Hepatocyte (in vitro differentiated cells): ENCODE measurements at regions not wholly inside any gene's neighbourhood (a gene's known extent, or its start where the extent isn't known, plus 50 kb on each side); places are given as distances from the start of the nearest gene placed in this dataset.

ENCODE experiments used
- DNase-seq: peaks from one replicate; pipeline ENCODE4 v3.0.0-alpha.2; 2016; ENCODE audit warnings: low spot score
- H2AFZ ChIP-seq: fragments of 200-600 bp; sonication (generic); 2 replicates; pipeline ENCODE4 v1.6.0; 2016; ENCODE audit warnings: antibody characterized with exemption, mild to moderate bottlenecking
- H3K27ac ChIP-seq: fragments of 200-600 bp; sonication (generic); 2 replicates; pipeline ENCODE4 v1.5.1; 2016; ENCODE audit warnings: mild to moderate bottlenecking
- H3K27me3 ChIP-seq: fragments of 200-600 bp; sonication (generic); 2 replicates; pipeline ENCODE4 v1.6.1; 2016
- H3K36me3 ChIP-seq: fragments of 200-600 bp; sonication (generic); replicated peaks from 2 replicates; pipeline ENCODE4 v1.5.1; 2016; ENCODE audit warnings: low read depth; ENCODE audit not compliant: insufficient read depth
- H3K4me1 ChIP-seq: fragments of 200-600 bp; sonication (generic); 2 replicates; pipeline ENCODE4 v1.5.1; 2016; ENCODE audit warnings: mild to moderate bottlenecking, moderate library complexity; ENCODE audit not compliant: insufficient read depth
- H3K4me2 ChIP-seq: fragments of 200-600 bp; sonication (generic); 2 replicates; pipeline ENCODE4 v1.6.0; 2016
- H3K4me3 ChIP-seq: fragments of 200-600 bp; sonication (generic); 2 replicates; pipeline ENCODE4 v1.5.1; 2016; ENCODE audit warnings: mild to moderate bottlenecking
- H3K79me2 ChIP-seq: fragments of 200-600 bp; sonication (generic); 2 replicates; pipeline ENCODE4 v1.6.0; 2017; ENCODE audit warnings: mild to moderate bottlenecking
- H3K9me2 ChIP-seq: fragments of 200-600 bp; sonication (generic); replicated peaks from 2 replicates; pipeline ENCODE4 v1.6.0; 2017; ENCODE audit warnings: mild to moderate bottlenecking; ENCODE audit not compliant: insufficient read depth
- H3K9me3 ChIP-seq: fragments of 200-600 bp; sonication (generic); 2 replicates; pipeline ENCODE4 v1.5.1; 2016; ENCODE audit warnings: low read depth, mild to moderate bottlenecking
- H4K20me1 ChIP-seq: fragments of 200-600 bp; sonication (generic); 2 replicates; pipeline ENCODE4 v1.6.0; 2016; ENCODE audit warnings: mild to moderate bottlenecking; ENCODE audit not compliant: insufficient read depth, poor library complexity, severe bottlenecking
- CTCF ChIP-seq: fragments of 200-600 bp; sonication (generic); IDR thresholded peaks from 2 replicates; pipeline ENCODE4 v1.5.1; 2016; ENCODE audit warnings: antibody characterized with exemption, mild to moderate bottlenecking; ENCODE audit not compliant: poor library complexity
- EZH2 ChIP-seq: fragments of 200-600 bp; sonication (generic); IDR thresholded peaks from 2 replicates; pipeline ENCODE4 v1.6.1; 2016; ENCODE audit warnings: antibody characterized with exemption, mild to moderate bottlenecking, borderline replicate concordance
- EZH2phosphoT487 ChIP-seq: fragments of 200-600 bp; sonication (generic); IDR thresholded peaks from one replicate; pipeline ENCODE4 v1.6.1; 2018; ENCODE audit warnings: antibody characterized with exemption, mild to moderate bottlenecking, low read depth, moderate library complexity; ENCODE audit not compliant: unreplicated experiment, severe bottlenecking
- WGBS: methylation state at CpG from one replicate; pipeline ENCODE4 v1.1.6; 2016; ENCODE audit warnings: low lambda C conversion rate; ENCODE audit errors: missing lambda C conversion rate; 5-methylcytosine and 5-hydroxymethylcytosine counted together

- H3K9me3 ChIP-seq, result no peaks in the 10 kb centered on the region
- H3K4me2 ChIP-seq, result no peak overlapping the region
- no peak overlapping the region for H3K4me3 ChIP-seq
- no peaks in the 10 kb centered on the region for H4K20me1 ChIP-seq
- WGBS, result 81% methylated on average over 4 of the region's 4 CpGs
- H3K79me2 ChIP-seq, result no peaks in the 10 kb centered on the region
- H3K36me3 ChIP-seq, result no peaks in the 10 kb centered on the region
- H3K4me1 ChIP-seq, result peaks cover 9% of the 10 kb centered on the region
- H3K9me2 ChIP-seq, result no peaks in the 10 kb centered on the region
- no peak for TF ChIP-seq EZH2
- TF ChIP-seq CTCF, result no peak
- no peak for TF ChIP-seq EZH2phosphoT487
- H3K27me3 ChIP-seq, result no peaks in the 10 kb centered on the region
- DNase-seq, result no peak
- H2AFZ ChIP-seq, result no peak overlapping the region
- H3K27ac ChIP-seq, result no peak overlapping the region
Observed at GRCh38 chr2:19176977-19177376, 181.4 kb downstream of the OSR1 start.

GRCh38 chr2:19176172-19176852 is 182.1 kb downstream of the OSR1 start:
- Histone ChIP-seq H3K27ac (no peak overlapping the region), H3K9me2 (no peaks in the 10 kb centered on the region), H3K4me3 (no peak overlapping the region), H3K79me2 (no peaks in the 10 kb centered on the region), H4K20me1 (no peaks in the 10 kb centered on the region), H3K9me3 (no peaks in the 10 kb centered on the region), H3K36me3 (no peaks in the 10 kb centered on the region), H3K4me2 (no peak overlapping the region), H2AFZ (no peak overlapping the region), H3K4me1 (peaks cover 9% of the 10 kb centered on the region), H3K27me3 (no peaks in the 10 kb centered on the region)
- TF ChIP-seq CTCF (no peak), EZH2 (no peak), EZH2phosphoT487 (no peak)
- no peak for DNase-seq
- WGBS, result 88% methylated on average over 3 of the region's 3 CpGs

- Histone ChIP-seq H3K27me3 (no peaks in the 10 kb centered on the region), H3K4me1 (peaks cover 9% of the 10 kb centered on the region)
- TF ChIP-seq CTCF (no peak), EZH2 (no peak), EZH2phosphoT487 (no peak)
Observed at GRCh38 chr2:19174176-19174575, 184.2 kb downstream of the OSR1 start.

More at GRCh38 chr2:19174176-19174575, 184.2 kb downstream of the OSR1 start:
- Histone ChIP-seq H2AFZ (no peak overlapping the region), H3K9me3 (no peaks in the 10 kb centered on the region), H3K9me2 (no peaks in the 10 kb centered on the region), H3K79me2 (no peaks in the 10 kb centered on the region), H4K20me1 (no peaks in the 10 kb centered on the region), H3K27ac (no peak overlapping the region), H3K4me3 (no peak overlapping the region), H3K36me3 (no peaks in the 10 kb centered on the region), H3K4me2 (no peak overlapping the region)
- DNase-seq, result no peak
- 32% methylated on average over 2 of the region's 2 CpGs for WGBS
